HuH-7 (cell line): ENCODE measurements at regions not wholly inside any gene's neighbourhood (a gene's known extent, or its start where the extent isn't known, plus 50 kb on each side); places are given as distances from the start of the nearest gene placed in this dataset.

ENCODE experiments used
- DNase-seq: peaks from one replicate; pipeline ENCODE4 v3.0.0; 2011; ENCODE audit warnings: low spot score

DNA sequence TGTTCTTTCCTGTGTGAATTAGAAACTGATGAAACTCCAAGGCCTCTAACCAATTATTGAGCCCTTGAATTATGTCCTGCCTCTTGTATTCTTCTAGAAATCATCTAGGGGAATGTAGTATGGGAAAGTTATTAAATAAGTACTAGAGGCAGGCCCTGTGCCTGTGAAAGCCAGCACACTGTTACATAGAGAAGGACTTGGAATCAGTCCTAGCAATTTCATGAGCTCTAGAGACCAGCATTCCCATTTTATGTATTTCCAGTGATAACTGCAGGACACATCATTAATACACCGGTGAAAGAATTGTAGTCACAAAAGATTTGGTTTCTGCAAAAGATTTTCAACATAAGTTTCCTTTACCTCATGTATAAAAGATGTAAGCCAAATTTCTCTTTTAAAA, 168.5 kb upstream of the VLDLR start:
- DNase-seq: no peak

DNA sequence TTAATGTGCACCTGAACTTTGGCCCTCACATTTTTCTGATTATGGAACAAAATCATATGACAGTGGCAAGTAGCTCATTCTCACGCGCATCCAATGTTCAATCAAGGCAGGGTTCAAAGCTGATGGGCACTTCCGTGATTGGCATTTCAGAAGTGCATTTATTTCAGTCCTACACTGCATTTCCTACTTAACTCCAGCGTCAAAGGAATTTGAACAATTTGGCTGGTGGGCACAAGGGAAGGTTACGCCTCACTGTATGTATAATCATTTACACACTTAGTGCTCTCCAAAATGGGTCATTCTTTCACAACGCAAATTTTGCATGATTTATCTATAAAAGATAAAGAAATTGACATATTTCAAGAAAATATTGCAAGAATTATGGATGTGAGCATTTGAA, 167.9 kb upstream of the VLDLR start:
- DNase-seq: no peak

DNA sequence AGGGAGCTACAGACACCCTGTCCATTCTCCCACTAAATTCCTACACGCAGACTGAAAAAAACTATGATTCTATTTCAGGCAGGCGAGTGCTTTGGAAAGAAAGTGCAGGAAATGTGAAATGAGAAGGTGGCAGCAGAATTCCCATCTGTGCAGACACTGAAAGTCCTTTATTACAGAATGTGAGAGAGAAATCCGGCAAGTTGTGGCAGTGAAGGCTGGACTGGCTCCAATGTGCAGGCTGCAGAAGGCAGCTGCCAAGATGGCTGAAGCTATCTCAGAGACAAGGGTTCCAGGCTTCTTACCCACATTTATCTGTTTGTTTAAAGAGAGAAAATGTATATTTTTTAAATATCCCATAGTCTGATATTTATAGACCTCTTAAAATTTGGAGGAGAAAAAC, 161.8 kb upstream of the VLDLR start:
- DNase-seq: no peak

DNA sequence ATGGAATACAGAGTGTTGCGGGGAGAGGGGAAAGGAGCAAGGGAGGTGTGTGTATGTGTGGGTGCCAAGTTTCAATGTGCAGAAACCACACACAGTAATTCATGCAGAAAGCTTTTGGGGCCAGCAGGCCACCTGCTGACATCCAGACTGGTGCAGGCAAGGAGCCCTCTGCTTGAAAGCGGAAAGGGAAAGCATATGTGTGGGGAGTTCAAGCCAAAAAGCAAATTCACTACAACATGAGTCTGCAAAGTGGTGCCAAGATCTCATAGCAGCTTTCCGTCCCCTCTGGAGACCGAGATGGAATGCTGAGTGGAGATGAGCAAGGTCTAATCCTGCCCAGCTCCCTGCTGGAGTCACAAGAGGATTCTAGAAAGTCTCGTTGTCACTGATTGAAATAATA, 159.7 kb upstream of the VLDLR start:
- DNase-seq: no peak

DNA sequence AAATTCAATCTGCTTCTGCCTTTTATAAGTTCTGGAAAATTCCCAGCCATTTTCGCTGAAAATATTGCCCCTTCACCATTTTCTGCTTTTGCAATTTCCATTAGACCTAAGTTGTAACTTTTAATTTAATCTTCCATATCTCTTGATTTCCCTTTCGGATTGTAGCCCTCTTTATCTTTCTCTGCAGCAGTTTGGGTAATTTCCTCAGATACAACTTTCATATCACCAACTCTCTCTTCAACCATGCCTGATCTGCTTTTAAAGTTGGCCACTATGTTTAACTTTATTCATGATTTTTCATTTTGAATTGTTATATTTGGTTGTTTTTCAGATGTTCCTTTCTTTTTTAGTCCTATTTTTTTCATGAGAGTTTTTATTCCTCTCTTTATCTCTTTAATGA, 157.0 kb upstream of the VLDLR start:
- DNase-seq: no peak

DNA sequence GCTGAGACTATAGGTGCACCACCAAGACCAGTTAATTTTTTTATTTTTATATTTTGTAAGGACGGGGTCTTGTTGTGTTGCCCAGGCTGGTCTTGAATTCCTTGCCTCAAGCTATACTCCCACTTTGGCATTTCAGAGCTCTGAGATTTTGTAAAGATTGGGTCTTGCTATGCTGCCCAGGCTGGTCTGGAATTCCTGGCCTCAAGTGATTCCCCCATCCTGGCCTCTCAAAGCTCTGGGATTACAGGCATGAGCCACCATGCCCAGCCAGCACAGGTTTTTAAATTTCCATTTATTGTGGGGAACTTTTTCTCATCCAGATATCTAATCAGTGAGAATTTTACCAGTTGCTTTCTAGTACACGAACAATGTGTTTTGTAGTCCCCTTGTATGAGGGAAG, 156.1 kb upstream of the VLDLR start:
- no peak for DNase-seq

DNA sequence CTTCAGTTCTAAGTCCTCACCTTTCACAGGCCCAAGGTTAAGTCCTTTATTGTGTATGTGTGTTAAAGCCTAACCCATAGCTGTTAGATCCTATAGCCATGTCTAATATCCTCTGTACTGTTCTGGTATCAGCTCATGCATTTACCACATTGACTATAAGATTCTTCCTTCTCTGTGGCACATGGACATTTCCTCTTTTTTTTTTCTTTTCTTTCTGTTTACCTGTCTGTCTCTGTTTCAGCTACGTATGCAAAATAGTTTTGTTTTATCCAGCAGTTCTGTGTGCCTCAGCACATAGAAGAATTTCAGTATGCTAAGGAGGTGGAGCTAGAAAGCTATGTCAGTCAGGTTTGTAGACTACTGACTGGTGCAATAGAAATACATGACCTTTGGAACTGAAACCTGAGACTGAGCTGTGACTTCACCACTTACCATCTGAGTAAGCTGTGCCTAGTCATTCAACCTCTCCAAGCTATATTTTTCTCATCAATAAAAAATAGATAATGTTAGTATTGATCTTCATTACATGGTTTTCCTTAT, 155.6 kb upstream of the VLDLR start:
- peak; percentile 32 for DNase-seq

DNA sequence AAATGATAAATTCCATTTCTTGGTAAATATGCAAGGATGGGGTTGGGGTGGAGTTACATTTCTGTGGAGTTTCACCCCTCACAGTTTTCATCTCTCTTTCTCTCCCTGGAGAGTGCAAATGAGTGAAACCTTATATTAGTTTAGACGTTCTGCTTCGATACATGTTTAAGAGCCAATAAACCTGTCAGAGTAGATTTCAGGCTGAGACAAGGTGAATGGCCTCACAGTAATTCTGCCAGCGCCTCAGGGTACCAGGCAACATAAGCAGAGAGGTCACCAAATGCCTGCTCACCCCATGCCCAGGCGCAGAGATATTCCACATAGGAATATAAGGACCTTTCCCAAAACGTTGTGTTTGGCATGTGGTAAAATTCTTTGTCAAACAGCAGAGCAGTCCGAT, 154.9 kb upstream of the VLDLR start:
- no peak for DNase-seq

DNA sequence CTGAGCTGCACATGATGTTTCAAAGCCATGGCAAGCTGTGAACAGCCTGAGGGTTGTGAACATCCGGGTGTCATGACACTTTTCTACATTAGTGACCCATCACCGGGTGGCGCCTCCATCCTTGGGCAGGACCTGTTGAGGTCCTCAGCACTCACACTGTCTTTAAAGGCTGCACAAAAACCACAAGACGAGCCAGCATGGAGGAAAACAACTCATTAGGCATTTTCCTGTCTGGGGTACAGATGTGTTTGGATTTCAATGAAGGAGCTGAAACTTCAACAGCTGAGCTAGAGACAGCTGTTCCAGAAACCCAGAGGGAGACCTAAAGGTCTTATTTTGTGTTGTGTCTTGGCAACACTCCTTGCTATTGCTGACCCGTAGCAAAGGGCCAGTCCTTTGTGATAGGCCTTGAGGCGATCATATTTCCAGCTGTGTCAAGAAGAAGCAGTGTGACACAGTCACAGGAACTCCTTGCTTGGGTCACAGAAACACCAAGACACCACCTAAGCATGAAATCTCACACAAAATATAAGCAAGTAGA, 151.8 kb upstream of the VLDLR start:
- no peak for DNase-seq

DNA sequence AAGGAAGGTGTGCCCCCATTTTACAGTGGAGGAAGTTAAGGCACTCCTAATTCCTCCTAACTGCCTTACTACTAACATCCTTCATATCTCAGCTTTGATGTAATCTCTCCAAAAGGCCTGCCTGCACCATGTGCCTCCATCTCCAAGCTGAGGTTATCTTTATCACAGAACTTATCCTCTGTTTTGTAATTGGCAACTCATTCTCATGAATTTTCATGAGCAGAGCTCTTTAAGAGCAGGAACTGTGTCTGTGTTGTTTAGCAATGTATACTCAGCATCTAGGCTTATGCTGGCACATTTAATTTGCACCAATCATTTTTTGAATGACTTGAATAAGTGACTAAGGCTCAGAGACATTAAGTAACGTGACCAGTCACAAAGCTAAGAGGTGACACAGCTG, 147.9 kb upstream of the VLDLR start:
- DNase-seq: no peak

DNA sequence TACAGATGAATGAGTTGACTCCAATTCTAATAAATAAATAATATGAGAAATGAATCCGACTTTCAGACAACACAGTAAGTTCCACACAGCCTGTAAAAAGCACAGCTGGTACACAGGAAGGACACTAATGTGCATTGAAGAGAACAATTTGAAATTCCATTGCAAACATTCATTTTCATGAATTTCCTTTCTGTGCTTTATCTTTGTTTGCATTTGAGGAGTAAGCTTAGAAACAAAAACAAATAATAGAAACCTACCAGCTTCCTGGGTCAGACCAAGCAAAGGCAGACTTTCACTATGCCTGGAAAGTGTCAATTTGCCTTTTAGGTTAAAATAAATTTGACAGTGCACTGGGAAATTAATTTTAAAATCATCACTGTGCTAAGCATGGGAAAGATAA, 143.8 kb upstream of the VLDLR start:
- DNase-seq: no peak

DNA sequence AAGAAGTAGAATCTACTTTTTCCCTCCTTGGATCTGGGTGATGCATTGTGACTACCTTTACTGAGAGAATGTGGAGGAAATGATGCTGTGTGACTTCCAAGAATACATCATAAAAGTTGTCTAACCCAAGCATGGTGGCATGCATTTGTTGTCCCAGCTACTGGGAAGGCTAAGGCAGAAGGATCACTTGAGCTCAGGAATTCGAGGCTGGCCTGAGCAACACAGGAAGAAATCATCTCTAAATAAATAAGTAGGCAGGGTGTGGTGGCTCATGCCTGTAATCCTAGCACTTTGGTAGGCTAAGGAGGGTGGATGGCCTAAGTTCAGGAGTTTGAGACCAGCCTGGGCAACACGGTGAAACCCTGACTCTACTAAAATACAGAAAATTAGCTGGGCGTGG, 143.2 kb upstream of the VLDLR start:
- no peak for DNase-seq

DNA sequence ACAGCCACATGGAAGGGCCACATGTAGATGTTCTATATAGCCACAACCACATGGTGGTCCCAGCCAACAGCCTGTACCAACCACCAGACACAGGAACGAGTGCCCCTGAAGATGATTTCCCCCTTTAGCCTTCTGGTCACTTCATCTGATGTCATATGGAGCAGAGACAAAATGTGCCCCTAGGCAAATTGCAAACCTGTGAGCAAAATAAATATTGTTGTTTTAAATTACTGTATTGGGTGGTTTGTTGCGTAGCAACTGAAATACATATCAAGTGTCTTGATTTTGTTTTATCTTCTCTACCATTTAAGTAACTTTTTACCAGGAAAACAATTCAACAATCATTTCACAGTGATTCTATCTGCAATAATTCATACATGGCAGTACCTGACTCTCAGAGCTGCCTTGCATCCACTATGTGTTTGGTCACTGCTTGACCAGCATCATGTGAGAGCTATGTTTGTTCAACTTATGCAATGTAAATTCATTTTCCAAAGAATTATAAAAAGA, 142.5 kb upstream of the VLDLR start:
- no peak for DNase-seq

DNA sequence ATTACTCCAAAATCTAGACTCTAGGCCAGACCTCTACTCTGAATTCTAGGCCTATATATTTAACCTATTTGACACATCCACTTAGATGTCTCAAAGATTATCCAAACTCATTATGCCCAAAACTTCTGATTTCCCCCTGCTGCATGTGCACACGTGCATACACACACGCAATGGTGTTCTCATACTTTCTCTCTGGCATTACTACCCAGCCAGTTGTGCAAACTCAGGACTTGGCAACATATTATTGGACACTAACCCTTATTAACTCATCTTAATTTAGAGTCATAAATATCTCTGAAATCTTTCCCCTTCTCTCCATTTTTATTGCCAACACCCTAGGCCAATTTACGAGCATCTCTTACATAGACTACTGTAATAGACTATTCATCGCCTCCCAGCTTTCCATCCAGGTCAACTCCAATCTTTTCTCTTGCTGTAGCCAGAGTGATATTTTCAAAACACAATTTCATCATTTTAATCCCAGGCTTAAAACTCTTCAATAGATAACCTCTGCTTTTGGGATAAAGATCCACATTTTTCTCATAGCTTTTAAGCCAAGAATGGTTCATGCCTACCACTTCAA, 141.2 kb upstream of the VLDLR start:
- DNase-seq: no peak

DNA sequence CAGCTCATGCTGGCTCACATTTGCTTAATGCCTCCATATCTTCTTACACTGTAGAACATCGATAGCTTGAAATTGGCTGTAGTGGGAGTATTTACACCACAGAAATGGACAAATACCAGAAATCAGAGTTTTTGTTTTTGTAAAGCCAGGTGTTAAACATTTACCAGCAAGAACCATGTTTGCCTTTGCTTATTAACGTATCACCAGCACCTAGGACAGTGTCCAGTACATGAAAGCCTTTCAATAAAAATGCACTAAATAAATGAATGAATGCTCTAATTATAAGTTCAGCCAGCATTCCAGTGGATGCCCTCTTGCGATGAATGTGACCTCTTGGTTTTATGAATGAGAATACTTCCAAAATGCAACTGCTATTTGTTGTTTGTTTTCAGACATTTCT, 140.4 kb upstream of the VLDLR start:
- no peak for DNase-seq

DNA sequence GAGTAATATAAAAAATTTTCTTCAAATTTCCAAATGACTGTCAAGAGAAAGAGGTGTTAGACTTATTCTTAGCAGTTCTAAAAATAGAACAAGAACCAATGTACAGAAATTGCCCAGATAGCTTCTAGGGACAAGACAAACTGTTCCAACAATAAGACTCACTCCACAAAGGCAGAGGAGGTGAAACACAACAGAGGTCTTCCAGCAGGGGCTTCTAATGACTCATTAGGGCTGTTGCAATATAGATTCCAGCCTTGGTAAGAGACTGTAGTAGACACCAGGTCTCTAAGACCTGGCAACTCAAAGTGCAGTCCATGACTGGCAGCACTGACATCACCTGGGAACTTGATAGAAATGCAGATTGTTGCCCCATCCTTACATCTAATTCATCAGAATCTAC, 134.6 kb upstream of the VLDLR start:
- DNase-seq: no peak

DNA sequence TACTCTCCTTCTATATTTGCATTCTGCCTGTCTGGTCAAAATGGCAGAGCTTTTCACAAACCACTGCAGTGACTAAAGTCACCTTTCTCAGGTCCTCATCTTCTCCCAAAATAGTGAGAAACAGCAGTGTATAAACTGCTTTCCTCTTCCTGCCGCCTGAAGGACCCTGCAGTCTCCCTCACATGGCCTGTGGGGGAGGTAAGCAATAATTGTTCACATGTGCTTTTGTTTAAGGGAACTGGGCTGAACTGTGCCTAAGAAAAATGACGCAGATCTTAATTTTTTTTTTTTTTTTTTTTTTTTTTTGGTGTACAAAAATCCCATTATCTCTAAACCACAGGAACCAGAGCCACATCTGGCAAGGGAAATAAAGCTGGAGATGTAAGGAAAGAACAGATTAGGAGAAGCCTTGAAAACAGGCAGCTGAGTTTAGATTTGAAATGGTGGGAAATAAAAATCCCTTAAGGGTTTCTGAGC, 131.7 kb upstream of the VLDLR start:
- DNase-seq: no peak

DNA sequence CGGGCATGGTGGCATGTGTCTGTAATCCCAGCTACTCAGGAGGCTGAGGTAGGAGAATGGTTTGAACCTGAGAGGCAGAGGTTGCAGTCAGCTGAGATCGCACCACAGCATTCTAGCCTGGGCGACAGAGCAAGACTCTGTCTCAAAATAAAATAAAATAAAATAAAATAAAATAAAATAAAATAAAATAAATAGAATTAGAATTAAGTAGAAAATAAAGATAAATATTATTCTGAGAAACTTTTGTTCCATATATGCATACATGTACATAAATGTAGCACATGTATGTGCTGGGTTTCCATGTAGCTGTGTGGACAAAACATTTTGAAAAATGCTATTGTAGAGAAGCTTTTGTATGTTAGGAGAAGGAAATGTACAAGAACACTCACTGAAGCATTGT, 129.4 kb upstream of the VLDLR start:
- DNase-seq: no peak

DNA sequence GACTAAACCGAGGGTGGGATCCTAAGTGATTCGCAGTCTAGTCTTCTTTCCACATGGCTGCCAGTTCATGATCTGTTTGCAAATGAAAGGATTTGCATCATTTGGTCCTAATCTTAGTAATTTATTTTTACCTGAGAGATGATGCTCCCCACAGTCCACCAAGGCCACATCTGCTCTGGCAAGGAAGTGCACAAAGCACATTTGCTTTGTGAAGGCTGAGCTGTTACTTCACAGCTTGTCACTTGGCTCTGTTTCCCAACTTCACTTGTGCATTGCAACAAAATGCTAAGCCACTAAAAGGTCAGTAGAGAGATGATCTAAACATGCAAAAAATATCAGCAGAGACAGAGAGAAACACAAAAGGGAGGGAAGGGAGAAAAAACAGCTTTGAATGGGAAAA, 128.5 kb upstream of the VLDLR start:
- no peak for DNase-seq

DNA sequence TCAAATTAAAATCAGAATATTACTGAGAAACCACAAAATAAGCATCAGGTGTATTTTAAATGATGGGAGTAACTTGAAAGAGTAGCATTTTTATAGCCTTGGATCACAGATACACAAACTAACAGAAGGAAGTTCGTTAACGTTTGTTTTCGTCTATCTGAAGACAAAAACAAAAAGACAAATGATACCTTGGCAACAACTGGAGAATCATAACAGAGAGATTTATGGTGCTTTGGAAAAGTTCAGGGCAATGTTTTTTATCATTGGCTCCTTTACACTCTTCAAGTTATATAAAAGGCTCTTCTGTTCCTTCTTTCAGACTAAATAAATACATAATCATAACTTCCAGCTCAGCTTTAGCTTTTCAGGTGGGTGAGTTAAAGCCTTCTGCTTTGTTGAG, 128.1 kb upstream of the VLDLR start:
- no peak for DNase-seq

DNA sequence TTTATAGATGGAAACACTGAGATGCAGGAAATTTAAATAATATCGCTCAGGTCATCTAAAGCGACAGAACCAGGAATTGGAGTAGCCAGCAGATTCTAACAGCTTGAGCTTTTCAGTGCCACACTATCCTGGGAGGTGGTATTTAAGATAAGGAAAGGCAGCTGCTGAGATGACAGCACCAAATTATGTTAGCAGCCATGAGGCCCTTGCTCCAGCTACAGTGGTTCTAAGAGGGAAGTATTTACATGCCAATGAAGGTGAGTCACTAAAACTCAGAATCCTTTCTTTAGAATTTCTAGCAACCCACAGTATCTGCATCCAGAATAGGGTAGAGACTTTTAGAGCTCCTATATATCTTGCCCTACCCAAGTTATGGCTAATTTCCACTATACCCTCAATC, 127.0 kb upstream of the VLDLR start:
- no peak for DNase-seq

DNA sequence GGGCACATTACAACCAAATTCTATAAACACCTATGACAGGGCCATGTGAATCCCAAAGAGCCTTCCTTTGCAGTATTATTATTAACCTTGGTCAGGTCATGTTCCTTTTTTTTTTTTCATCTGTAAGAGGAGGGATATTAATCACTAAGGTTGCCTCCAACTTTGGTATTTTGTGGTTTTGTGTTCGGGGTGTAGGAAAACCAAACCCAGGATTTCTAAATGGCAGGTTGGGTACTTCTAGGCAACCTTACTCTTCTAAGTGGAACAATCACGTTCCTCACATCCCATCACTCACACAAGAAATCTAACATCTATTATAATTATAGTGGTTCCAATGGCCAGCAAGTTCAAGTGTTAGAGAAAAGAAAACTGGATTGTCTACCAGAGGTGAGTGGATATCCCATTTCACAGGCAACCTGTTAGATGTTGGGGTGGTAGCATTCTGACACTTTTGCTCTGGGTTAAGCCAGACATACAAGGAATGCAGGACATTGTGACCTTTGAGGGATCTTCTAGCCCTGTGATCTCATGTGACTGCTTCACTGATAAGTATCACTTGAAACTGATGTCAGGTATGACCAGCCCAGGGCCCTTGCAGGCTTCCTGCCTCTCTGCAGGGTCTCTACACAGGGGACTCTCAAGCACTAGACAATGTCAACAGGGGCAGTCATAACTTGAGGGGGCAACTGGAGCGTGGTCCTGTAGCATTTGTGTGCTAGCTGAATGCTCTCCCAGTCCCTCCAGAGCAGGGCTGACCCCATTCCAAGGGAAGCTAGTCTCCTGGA, 126.2 kb upstream of the VLDLR start:
- no peak for DNase-seq

DNA sequence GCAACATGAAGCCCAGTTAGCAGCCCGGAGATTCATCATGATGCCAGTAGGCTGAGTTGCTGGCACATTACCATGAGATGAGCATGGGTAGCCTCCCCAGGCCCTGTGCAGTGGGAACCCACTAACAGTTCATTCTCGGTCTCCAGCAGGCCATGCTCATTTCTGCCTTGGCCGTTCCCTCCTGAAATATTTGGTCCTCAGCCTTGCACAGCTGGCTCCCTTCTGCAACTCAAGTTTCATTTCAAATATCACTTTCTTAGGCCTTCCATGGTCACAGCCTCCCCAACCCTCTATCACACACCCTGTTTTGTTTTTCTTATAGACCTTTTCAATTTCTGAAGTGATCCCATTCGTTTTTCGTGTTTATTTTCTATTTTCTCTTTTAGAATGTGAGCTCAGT, 125.4 kb upstream of the VLDLR start:
- no peak for DNase-seq
